HEK293T (cell line): ENCODE measurements at regions not wholly inside any gene's neighbourhood (a gene's known extent, or its start where the extent isn't known, plus 50 kb on each side); places are given as distances from the start of the nearest gene placed in this dataset.
"Not testable (repeated sequence)": the region's sequence is repeated elsewhere in the genome, so short reads cannot be mapped to it uniquely, and the experiment has no call there.

Experiments
- CTCF ChIA-PET: fragments of 350-600 bp; formaldehyde crosslinking; extraction: SDS; loops from one replicate; lab custom pipeline; 2021; ENCODE audit warnings: antibody characterized with exemption, inconsistent platforms; lab: Yijun Ruan, JAX
- POLR2A ChIA-PET: fragments of 350-600 bp; formaldehyde crosslinking; extraction: SDS; loops from one replicate; lab custom pipeline; 2020; ENCODE audit warnings: antibody characterized with exemption, inconsistent platforms; lab: Yijun Ruan, JAX
- DNase-seq: peaks from one replicate; pipeline ENCODE4 v3.0.0; 2012; ENCODE audit warnings: mixed read lengths; ENCODE audit errors: extremely low spot score
- CTBP1 ChIP-seq: fragments of 450-650 bp; IDR thresholded peaks from 2 replicates; pipeline ENCODE4 v1.6.1; 2016; ENCODE audit warnings: borderline replicate concordance
- ELF4 ChIP-seq: fragments of 450-650 bp; IDR thresholded peaks from 2 replicates; pipeline ENCODE4 v1.6.1; 2017; ENCODE audit warnings: antibody characterized with exemption
- FOXK2 ChIP-seq: fragments of 450-650 bp; IDR thresholded peaks from 2 replicates; pipeline ENCODE4 v1.6.1; 2016; ENCODE audit warnings: mild to moderate bottlenecking
- FOXM1 ChIP-seq: fragments of 450-650 bp; IDR thresholded peaks from 2 replicates; pipeline ENCODE4 v1.6.1; 2017; ENCODE audit warnings: mild to moderate bottlenecking, borderline replicate concordance
- HDGF ChIP-seq: fragments of 450-650 bp; IDR thresholded peaks from 2 replicates; pipeline ENCODE4 v1.6.1; 2017; ENCODE audit warnings: antibody characterized with exemption, borderline replicate concordance
- LEF1 ChIP-seq: fragments of 450-650 bp; IDR thresholded peaks from 2 replicates; pipeline ENCODE4 v1.6.1; 2017; ENCODE audit warnings: mild to moderate bottlenecking, borderline replicate concordance
- NFRKB ChIP-seq: fragments of 450-650 bp; IDR thresholded peaks from 2 replicates; pipeline ENCODE4 v1.6.1; 2016; ENCODE audit warnings: mild to moderate bottlenecking, moderate library complexity
- PKNOX1 ChIP-seq: fragments of 450-650 bp; IDR thresholded peaks from 2 replicates; pipeline ENCODE4 v1.6.1; 2016
- SUZ12 ChIP-seq: fragments of 450-650 bp; IDR thresholded peaks from 2 replicates; pipeline ENCODE4 v1.6.1; 2016; ENCODE audit warnings: mild to moderate bottlenecking
- TARDBP ChIP-seq: fragments of 450-650 bp; IDR thresholded peaks from 2 replicates; pipeline ENCODE4 v1.6.1; 2016
- ZNF384 ChIP-seq: fragments of 450-650 bp; IDR thresholded peaks from 2 replicates; pipeline ENCODE4 v1.6.1; 2016

GRCh38 chr16:29291329-29292271 is 114.9 kb downstream of the NPIPB11 start:
- DNase-seq, POLR2A ChIA-PET, CTCF ChIA-PET: not testable (repeated sequence)

GRCh38 chr16:29290631-29291247 is 115.8 kb downstream of the NPIPB11 start:
- ChIA-PET CTCF (no interaction called here), POLR2A (no interaction called here)
- TF ChIP-seq PKNOX1 (no peak), FOXM1 (no peak), SUZ12 (no peak), TARDBP (no peak), CTBP1 (no peak), ELF4 (no peak), NFRKB (no peak), HDGF (no peak), LEF1 (no peak), ZNF384 (no peak), FOXK2 (no peak)
- DNase-seq, result peak; percentile 25

DNA sequence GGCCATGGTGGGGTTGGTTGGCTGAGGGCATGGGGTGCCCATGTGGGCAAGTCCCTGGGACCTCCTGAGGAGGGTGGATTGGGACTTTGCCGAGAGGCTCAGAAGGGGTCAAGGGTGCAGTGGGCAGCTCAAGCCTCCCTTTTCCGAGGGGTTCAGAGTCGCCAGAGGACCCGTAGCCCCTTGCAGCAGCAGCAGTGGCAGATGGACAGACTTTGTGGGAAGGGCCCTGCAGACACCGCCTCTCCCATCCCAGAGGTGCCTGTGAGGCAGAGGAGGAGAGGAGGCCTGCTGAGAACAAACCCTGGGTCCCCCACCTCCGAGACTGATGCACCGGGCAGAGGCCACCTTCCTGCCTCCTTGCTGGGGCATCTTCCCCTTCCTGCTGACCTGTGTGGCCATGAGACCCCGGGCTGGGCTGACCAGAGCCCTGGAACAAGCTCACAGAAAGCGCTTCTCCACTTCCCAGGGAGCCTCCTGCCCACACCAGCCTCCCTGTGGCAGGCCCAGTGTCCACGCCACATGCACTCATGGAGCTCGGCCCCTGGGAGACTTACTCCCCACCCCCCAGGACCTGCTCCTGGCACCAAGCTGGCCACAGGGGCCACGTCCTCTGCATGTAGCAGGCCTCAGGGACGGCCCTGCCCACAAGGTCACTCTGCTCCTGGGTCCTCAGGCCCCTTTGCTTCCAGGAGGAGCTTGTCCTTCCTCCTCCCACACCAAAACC is 116.8 kb downstream of the NPIPB11 start:
- CTCF ChIA-PET, result interaction anchor here (1.3 kb wide), 1 partner anchor 26 kb away, joined by 4 read pairs; no protein-coding TSS in a partner anchor
- POLR2A ChIA-PET, DNase-seq: not testable (repeated sequence)

GRCh38 chr16:29288711-29289474 is 117.6 kb downstream of the NPIPB11 start:
- POLR2A ChIA-PET, DNase-seq: not testable (repeated sequence)
- CTCF ChIA-PET, result interaction anchor here (1.3 kb wide), 1 partner anchor 27 kb away, joined by 4 read pairs; no protein-coding TSS in a partner anchor

- POLR2A ChIA-PET, DNase-seq: not testable (repeated sequence)
- CTCF ChIA-PET, result interaction anchor here (1.3 kb wide), 1 partner anchor 28 kb away, joined by 4 read pairs; no protein-coding TSS in a partner anchor
Measured at GRCh38 chr16:29287871-29288535, 118.5 kb downstream of the NPIPB11 start.

- DNase-seq, CTCF ChIA-PET, POLR2A ChIA-PET: not testable (repeated sequence)
Measured at GRCh38 chr16:29287246-29287645, 119.3 kb downstream of the NPIPB11 start.

GRCh38 chr16:29286796-29287195 is 119.7 kb downstream of the NPIPB11 start:
- CTCF ChIA-PET, DNase-seq, POLR2A ChIA-PET: not testable (repeated sequence)

DNA sequence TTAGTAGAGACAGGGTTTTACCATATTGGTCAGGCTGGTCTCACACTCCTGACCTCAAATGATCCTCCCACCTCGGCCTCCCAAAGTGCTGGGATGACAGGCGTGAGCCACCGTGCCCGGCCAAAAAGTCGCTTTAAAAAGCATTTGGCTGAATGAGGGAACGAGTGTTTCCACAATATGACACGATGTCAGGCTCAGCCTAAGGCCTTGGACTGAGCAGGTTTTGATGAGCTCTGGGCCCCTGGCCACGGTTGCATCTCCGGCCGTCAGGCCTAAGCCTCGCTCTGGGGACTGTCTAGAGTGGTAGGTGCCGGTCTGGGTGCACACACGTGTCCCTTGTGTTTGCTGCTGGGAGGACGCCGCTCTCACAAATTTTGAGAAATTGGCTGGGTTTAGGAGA is 120.3 kb downstream of the NPIPB11 start:
- DNase-seq, POLR2A ChIA-PET, CTCF ChIA-PET: not testable (repeated sequence)

DNA sequence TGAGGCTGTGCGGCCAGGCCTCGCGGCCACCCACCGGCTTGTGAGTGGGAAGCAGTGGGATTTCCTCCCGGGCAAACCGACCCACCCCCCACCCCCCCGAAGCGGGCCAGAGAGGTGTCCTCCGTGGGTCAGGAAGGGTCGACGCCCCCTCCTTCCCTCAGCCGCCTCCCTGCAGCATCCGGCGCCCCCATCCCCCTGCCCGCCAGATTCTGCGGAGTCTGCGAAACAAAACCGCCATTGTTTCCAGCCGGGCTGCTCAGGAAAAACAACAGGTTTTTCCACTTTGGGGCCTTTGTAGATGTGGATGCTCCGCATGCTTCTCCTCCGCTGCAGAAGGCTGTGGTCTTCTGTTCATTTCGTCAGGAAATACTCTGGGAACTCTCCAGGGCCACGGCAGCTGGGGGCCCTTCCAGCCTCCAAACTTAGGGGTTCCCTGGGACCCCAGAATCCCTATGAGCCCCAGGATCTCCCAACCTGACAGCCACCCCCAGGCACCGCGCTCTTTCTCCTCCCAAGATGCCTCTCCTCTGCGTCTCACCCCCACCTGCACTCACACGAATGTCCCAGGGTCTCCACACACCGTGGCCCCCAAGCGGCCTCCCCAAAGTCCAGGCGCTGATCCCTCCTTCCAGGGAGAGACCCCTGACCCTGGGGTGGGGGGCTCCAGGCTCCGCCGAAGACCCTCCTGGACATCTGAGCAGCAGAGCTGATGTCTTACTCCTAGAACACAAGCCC is 121.2 kb downstream of the NPIPB11 start:
- POLR2A ChIA-PET, DNase-seq, CTCF ChIA-PET: not testable (repeated sequence)

GRCh38 chr16:29284723-29285122 is 121.8 kb downstream of the NPIPB11 start:
- POLR2A ChIA-PET, CTCF ChIA-PET, DNase-seq: not testable (repeated sequence)

GRCh38 chr16:29284159-29284558 is 122.4 kb downstream of the NPIPB11 start:
- DNase-seq, CTCF ChIA-PET, POLR2A ChIA-PET: not testable (repeated sequence)

DNA sequence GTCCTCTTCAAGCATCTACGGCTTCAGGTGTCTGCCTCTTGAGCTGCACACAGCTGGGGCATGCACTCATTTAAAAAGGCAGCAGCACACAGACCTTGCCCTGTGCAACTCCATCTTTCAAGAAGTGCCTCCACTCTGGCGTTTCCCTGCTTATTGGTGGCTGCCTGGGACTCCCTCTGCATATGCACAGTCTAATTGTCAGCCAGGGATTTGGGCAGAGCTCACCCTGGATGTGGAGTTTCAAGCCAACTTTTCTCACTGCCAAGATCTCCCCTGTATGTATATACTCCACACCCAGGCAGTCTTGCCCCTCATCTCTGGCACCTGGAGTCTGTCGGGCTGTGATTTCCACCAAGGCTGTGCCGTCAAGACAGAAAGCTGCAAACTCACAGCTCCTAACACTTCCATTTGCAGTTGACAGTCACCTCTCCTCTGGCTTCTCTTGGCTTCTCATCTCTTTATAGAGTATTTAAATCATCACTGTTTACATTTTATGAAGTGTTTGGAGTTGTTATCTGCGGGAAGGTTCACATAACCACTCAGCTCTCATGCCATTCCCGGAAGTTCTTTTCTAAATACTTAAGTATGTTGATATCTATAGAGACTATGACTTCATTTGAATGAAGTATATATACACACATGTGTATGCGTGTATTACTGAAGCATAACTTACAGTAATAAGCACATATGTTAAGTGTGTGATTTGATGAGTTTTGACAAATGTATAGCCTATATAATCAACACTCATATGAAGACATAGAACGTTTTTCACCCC is 128.2 kb downstream of the NPIPB11 start:
- CTCF ChIA-PET, POLR2A ChIA-PET, DNase-seq: not testable (repeated sequence)

GRCh38 chr16:29276446-29276845 is 130.1 kb downstream of the NPIPB11 start:
- DNase-seq, POLR2A ChIA-PET, CTCF ChIA-PET: not testable (repeated sequence)
